ENCODE measurements at regions not wholly inside any gene's neighbourhood (a gene's known extent, or its start where the extent isn't known, plus 50 kb on each side); places are given as distances from the start of the nearest gene placed in this dataset.

- peaks cover 11% of the 10 kb centered on the region for H3K4me1 ChIP-seq
- TF ChIP-seq Cebpa-rat (IDR thresholded peaks at IDR 0.05) = no peak
- no peak overlapping the region for H3K9ac ChIP-seq
- peaks cover 23% of the 10 kb centered on the region for H3K27me3 ChIP-seq
- H3K9me3 ChIP-seq = no peaks in the 10 kb centered on the region
- H3K4me3 ChIP-seq = no peak overlapping the region
- no peak overlapping the region for H3K4me2 ChIP-seq
- H3K36me3 ChIP-seq = no peaks in the 10 kb centered on the region
- H3K27ac ChIP-seq = no peak overlapping the region
- H4K20me1 ChIP-seq = no peaks in the 10 kb centered on the region
Measured at GRCh38 chr20:56979125-56979524, 287.3 kb downstream of the BMP7 start.

- H3K4me3 ChIP-seq = no peak overlapping the region
- H3K4me1 ChIP-seq = no peaks in the 10 kb centered on the region
- TF ChIP-seq Cebpa-rat (IDR thresholded peaks at IDR 0.05) = no peak
- H3K9ac ChIP-seq = no peak overlapping the region
- no peaks in the 10 kb centered on the region for H4K20me1 ChIP-seq
- H3K27me3 ChIP-seq = peaks cover 1% of the 10 kb centered on the region
- H3K9me3 ChIP-seq = peaks cover 20% of the 10 kb centered on the region
- no peaks in the 10 kb centered on the region for H3K36me3 ChIP-seq
- no peak overlapping the region for H3K4me2 ChIP-seq
- no peak overlapping the region for H3K27ac ChIP-seq
Measured at GRCh38 chr20:56981301-56981700, 285.1 kb downstream of the BMP7 start.

GRCh38 chr20:56983813-56984212 lies 282.6 kb downstream of the BMP7 start:
- H3K27ac ChIP-seq = no peak overlapping the region
- no peak overlapping the region for H3K9ac ChIP-seq
- no peaks in the 10 kb centered on the region for H3K36me3 ChIP-seq
- H3K27me3 ChIP-seq = no peaks in the 10 kb centered on the region
- no peaks in the 10 kb centered on the region for H4K20me1 ChIP-seq
- H3K4me1 ChIP-seq = no peaks in the 10 kb centered on the region
- H3K4me3 ChIP-seq = no peak overlapping the region
- H3K9me3 ChIP-seq = peaks cover 32% of the 10 kb centered on the region
- no peak overlapping the region for H3K4me2 ChIP-seq
- no peak for TF ChIP-seq Cebpa-rat (IDR thresholded peaks at IDR 0.05)

- H3K9ac ChIP-seq = no peak overlapping the region
- no peaks in the 10 kb centered on the region for H3K27me3 ChIP-seq
- H3K36me3 ChIP-seq = no peaks in the 10 kb centered on the region
- peaks cover 32% of the 10 kb centered on the region for H3K9me3 ChIP-seq
- no peak overlapping the region for H3K4me3 ChIP-seq
- no peaks in the 10 kb centered on the region for H4K20me1 ChIP-seq
- H3K4me1 ChIP-seq = no peaks in the 10 kb centered on the region
- no peak overlapping the region for H3K27ac ChIP-seq
- no peak overlapping the region for H3K4me2 ChIP-seq
- no peak for TF ChIP-seq Cebpa-rat (IDR thresholded peaks at IDR 0.05)
Measured at GRCh38 chr20:56985066-56985685, 281.3 kb downstream of the BMP7 start.

- no peaks in the 10 kb centered on the region for H3K36me3 ChIP-seq
- H3K27me3 ChIP-seq = no peaks in the 10 kb centered on the region
- H3K27ac ChIP-seq = no peak overlapping the region
- no peak overlapping the region for H3K9ac ChIP-seq
- H3K4me2 ChIP-seq = no peak overlapping the region
- H3K4me3 ChIP-seq = no peak overlapping the region
- H4K20me1 ChIP-seq = no peaks in the 10 kb centered on the region
- no peak for TF ChIP-seq Cebpa-rat (IDR thresholded peaks at IDR 0.05)
- no peaks in the 10 kb centered on the region for H3K4me1 ChIP-seq
- H3K9me3 ChIP-seq = peaks cover 32% of the 10 kb centered on the region
Measured at GRCh38 chr20:56986476-56986875, 280.0 kb downstream of the BMP7 start.

GRCh38 chr20:56986931-56987720 lies 279.3 kb downstream of the BMP7 start:
- no peak for TF ChIP-seq Cebpa-rat (IDR thresholded peaks at IDR 0.05)

GRCh38 chr20:56987986-56988385 lies 278.5 kb downstream of the BMP7 start:
- Histone ChIP-seq H3K4me3 (no peak overlapping the region), H3K9ac (no peak overlapping the region), H4K20me1 (no peaks in the 10 kb centered on the region), H3K4me2 (no peak overlapping the region), H3K36me3 (no peaks in the 10 kb centered on the region), H3K4me1 (peaks cover 1% of the 10 kb centered on the region; the same call in 1 of the 2 replicates), H3K27ac (no peak overlapping the region), H3K27me3 (no peaks in the 10 kb centered on the region), H3K9me3 (peaks cover 32% of the 10 kb centered on the region)
- TF ChIP-seq Cebpa-rat (IDR thresholded peaks at IDR 0.05) = no peak

More at GRCh38 chr20:56986931-56987720, 279.3 kb downstream of the BMP7 start:
- H3K27me3 ChIP-seq = no peaks in the 10 kb centered on the region
- no peaks in the 10 kb centered on the region for H3K36me3 ChIP-seq
- no peak overlapping the region for H3K4me2 ChIP-seq
- H3K9me3 ChIP-seq = peaks cover 32% of the 10 kb centered on the region
- no peaks in the 10 kb centered on the region for H3K4me1 ChIP-seq
- no peak overlapping the region for H3K4me3 ChIP-seq
- no peaks in the 10 kb centered on the region for H4K20me1 ChIP-seq
- no peak overlapping the region for H3K27ac ChIP-seq
- H3K9ac ChIP-seq = no peak overlapping the region

- no peaks in the 10 kb centered on the region for H4K20me1 ChIP-seq
- TF ChIP-seq Cebpa-rat (IDR thresholded peaks at IDR 0.05) = no peak
- H3K27me3 ChIP-seq = no peaks in the 10 kb centered on the region
- H3K27ac ChIP-seq = no peak overlapping the region
- H3K9me3 ChIP-seq = peaks cover 32% of the 10 kb centered on the region
- H3K4me2 ChIP-seq = no peak overlapping the region
- no peaks in the 10 kb centered on the region for H3K36me3 ChIP-seq
- no peak overlapping the region for H3K9ac ChIP-seq
- H3K4me1 ChIP-seq = peaks cover 6% of the 10 kb centered on the region
- H3K4me3 ChIP-seq = no peak overlapping the region
Measured at GRCh38 chr20:56988446-56988845, 278.0 kb downstream of the BMP7 start.

GRCh38 chr20:56989516-56989915 lies 276.9 kb downstream of the BMP7 start:
- Histone ChIP-seq H3K9me3 (peaks cover 28% of the 10 kb centered on the region), H3K36me3 (no peaks in the 10 kb centered on the region), H3K4me2 (no peak overlapping the region), H3K4me3 (no peak overlapping the region), H3K27me3 (no peaks in the 10 kb centered on the region), H3K9ac (no peak overlapping the region), H3K27ac (no peak overlapping the region), H3K4me1 (peaks cover 17% of the 10 kb centered on the region), H4K20me1 (no peaks in the 10 kb centered on the region)
- TF ChIP-seq Cebpa-rat (IDR thresholded peaks at IDR 0.05) = no peak

GRCh38 chr20:56993020-56993559 lies 273.4 kb downstream of the BMP7 start:
- TF ChIP-seq Cebpa-rat (IDR thresholded peaks at IDR 0.05) = no peak
- Histone ChIP-seq H3K27me3 (no peaks in the 10 kb centered on the region), H3K9ac (no peak overlapping the region), H3K4me2 (peak overlapping the region; percentile 38), H3K36me3 (no peaks in the 10 kb centered on the region), H3K27ac (no peak overlapping the region), H3K4me1 (peaks cover 43% of the 10 kb centered on the region), H4K20me1 (no peaks in the 10 kb centered on the region), H3K9me3 (peaks cover 5% of the 10 kb centered on the region), H3K4me3 (no peak overlapping the region)

Measured in BLaER1 (cell line).